Gastroesophageal sphincter (tissue), 3 donors: ENCODE measurements at regions not wholly inside any gene's neighbourhood (a gene's known extent, or its start where the extent isn't known, plus 50 kb on each side); places are given as distances from the start of the nearest gene placed in this dataset.

Experiments used
- POLR2A ChIP-seq, 2 donors: fragments of 450-650 bp; IDR thresholded peaks; one replicate each; pipeline ENCODE4 v1.6.1; 2017; ENCODE audit warnings: antibody characterized with exemption in 2 of 2, mild to moderate bottlenecking in 2 of 2, moderate library complexity in 1 of 2
- POLR2AphosphoS5 ChIP-seq: sonication (generic); formaldehyde crosslinking; IDR thresholded peaks from one replicate; pipeline ENCODE4 v1.6.1; 2017; ENCODE audit warnings: antibody characterized with exemption
- TF ChIP-seq, protein P1 (sequence below), 4 experiments: fragments of 200-600 bp in 2 of 4; fragments of 450-650 bp in 2 of 4; sonication (generic) in 1 of 4; IDR thresholded peaks; one replicate each; pipeline ENCODE4 v1.5.1; 2017 to 2019; ENCODE audit warnings: antibody characterized with exemption in 4 of 4, mild to moderate bottlenecking in 2 of 4, moderate library complexity in 2 of 4

- TF ChIP-seq POLR2AphosphoS5 (no peak), POLR2A (IDR thresholded peaks at IDR 0.05) (no peak)
- TF ChIP-seq, protein P1, sequence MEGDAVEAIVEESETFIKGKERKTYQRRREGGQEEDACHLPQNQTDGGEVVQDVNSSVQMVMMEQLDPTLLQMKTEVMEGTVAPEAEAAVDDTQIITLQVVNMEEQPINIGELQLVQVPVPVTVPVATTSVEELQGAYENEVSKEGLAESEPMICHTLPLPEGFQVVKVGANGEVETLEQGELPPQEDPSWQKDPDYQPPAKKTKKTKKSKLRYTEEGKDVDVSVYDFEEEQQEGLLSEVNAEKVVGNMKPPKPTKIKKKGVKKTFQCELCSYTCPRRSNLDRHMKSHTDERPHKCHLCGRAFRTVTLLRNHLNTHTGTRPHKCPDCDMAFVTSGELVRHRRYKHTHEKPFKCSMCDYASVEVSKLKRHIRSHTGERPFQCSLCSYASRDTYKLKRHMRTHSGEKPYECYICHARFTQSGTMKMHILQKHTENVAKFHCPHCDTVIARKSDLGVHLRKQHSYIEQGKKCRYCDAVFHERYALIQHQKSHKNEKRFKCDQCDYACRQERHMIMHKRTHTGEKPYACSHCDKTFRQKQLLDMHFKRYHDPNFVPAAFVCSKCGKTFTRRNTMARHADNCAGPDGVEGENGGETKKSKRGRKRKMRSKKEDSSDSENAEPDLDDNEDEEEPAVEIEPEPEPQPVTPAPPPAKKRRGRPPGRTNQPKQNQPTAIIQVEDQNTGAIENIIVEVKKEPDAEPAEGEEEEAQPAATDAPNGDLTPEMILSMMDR (IDR thresholded peaks at IDR 0.05): no peak
Observed at GRCh38 chr6:99032396-99032795, 84.7 kb upstream of the FBXL4 start.
